ENCODE measurements at regions not wholly inside any gene's neighbourhood (a gene's known extent, or its start where the extent isn't known, plus 50 kb on each side); places are given as distances from the start of the nearest gene placed in this dataset.
"Not testable (repeated sequence)": the region's sequence is repeated elsewhere in the genome, so short reads cannot be mapped to it uniquely, and the experiment has no call there.

GRCh38 chr12:59424666-59425065, 171.2 kb upstream of the SLC16A7 start:
- not testable (repeated sequence) for TF ChIP-seq CTCF (conservative IDR thresholded peaks at IDR 0.05 in 1 of 2, IDR thresholded peaks at IDR 0.05 in 1 of 2; ENCODE audit: extremely low read depth in 1 of 2, insufficient read depth in 1 of 2, low read depth in 1 of 2, low read length in 2 of 2); EZH2 (IDR thresholded peaks at IDR 0.05; ENCODE audit: borderline replicate concordance, low read length)

All from mammary epithelial cell (primary cell).